ENCODE measurements at regions not wholly inside any gene's neighbourhood (a gene's known extent, or its start where the extent isn't known, plus 50 kb on each side); places are given as distances from the start of the nearest gene placed in this dataset.

DNA sequence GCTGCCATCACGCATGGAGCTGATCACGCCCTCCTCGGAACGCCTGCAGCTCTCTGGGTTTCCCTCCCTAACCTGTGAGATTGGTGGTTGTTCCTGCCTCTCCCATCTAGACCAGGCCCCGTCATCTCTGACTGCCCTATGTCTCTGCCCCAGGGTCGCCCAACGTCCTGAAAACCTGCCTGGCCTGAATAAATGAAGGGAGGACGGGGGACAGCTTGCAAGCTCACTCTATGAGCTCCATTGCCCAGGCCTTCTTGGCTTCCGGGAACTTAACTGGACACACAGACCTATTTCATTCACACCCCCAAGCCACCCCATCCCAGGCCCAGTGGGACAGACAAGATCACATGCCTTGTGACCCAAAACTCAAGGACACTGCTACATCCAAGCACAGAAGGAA is 274.2 kb downstream of the XXYLT1 start:
- Histone ChIP-seq H3K4me1 (ENCODE audit: insufficient read depth, low read length, poor library complexity, severe bottlenecking) (peaks cover 1% of the 10 kb centered on the region), H3K9me2 (replicated peaks; ENCODE audit: low read depth, low read length) (no peaks in the 10 kb centered on the region), H3K79me2 (ENCODE audit: insufficient read depth, low read length) (no peaks in the 10 kb centered on the region), H3K4me3 (ENCODE audit: low read length, poor library complexity, severe bottlenecking) (no peak overlapping the region), H2AFZ (ENCODE audit: low read length) (no peak overlapping the region), H3K9me3 (ENCODE audit: insufficient read depth, low read depth, low read length) (no peaks in the 10 kb centered on the region), H3K4me2 (ENCODE audit: low read depth, low read length, poor library complexity, severe bottlenecking) (no peak overlapping the region), H3K27me3 (ENCODE audit: insufficient read depth, low read length, poor library complexity, severe bottlenecking) (no peaks in the 10 kb centered on the region), H3K9ac (ENCODE audit: low read depth, low read length, poor library complexity, severe bottlenecking) (no peak overlapping the region), H4K20me1 (ENCODE audit: insufficient read depth, low read length, poor library complexity, severe bottlenecking) (no peaks in the 10 kb centered on the region), H3K36me3 (ENCODE audit: insufficient read depth, low read length) (no peaks in the 10 kb centered on the region), H3F3A (ENCODE audit: low read depth) (no peaks in the 10 kb centered on the region)
- no peak for TF ChIP-seq EZH2phosphoT487 (IDR thresholded peaks at IDR 0.05; ENCODE audit: borderline replicate concordance)
- TF ChIP-seq, protein P1, sequence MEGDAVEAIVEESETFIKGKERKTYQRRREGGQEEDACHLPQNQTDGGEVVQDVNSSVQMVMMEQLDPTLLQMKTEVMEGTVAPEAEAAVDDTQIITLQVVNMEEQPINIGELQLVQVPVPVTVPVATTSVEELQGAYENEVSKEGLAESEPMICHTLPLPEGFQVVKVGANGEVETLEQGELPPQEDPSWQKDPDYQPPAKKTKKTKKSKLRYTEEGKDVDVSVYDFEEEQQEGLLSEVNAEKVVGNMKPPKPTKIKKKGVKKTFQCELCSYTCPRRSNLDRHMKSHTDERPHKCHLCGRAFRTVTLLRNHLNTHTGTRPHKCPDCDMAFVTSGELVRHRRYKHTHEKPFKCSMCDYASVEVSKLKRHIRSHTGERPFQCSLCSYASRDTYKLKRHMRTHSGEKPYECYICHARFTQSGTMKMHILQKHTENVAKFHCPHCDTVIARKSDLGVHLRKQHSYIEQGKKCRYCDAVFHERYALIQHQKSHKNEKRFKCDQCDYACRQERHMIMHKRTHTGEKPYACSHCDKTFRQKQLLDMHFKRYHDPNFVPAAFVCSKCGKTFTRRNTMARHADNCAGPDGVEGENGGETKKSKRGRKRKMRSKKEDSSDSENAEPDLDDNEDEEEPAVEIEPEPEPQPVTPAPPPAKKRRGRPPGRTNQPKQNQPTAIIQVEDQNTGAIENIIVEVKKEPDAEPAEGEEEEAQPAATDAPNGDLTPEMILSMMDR (conservative IDR thresholded peaks at IDR 0.05; ENCODE audit: low read length) = no peak

- Histone ChIP-seq H3K27me3 (ENCODE audit: insufficient read depth, low read length, poor library complexity, severe bottlenecking) (no peaks in the 10 kb centered on the region), H3K4me3 (ENCODE audit: low read length, poor library complexity, severe bottlenecking) (no peak overlapping the region), H2AFZ (ENCODE audit: low read length) (no peak overlapping the region), H3F3A (ENCODE audit: low read depth) (no peaks in the 10 kb centered on the region), H3K4me1 (ENCODE audit: insufficient read depth, low read length, poor library complexity, severe bottlenecking) (peaks cover 16% of the 10 kb centered on the region), H3K4me2 (ENCODE audit: low read depth, low read length, poor library complexity, severe bottlenecking) (no peak overlapping the region), H3K9me3 (ENCODE audit: insufficient read depth, low read depth, low read length) (no peaks in the 10 kb centered on the region), H3K36me3 (ENCODE audit: insufficient read depth, low read length) (no peaks in the 10 kb centered on the region), H3K9me2 (replicated peaks; ENCODE audit: low read depth, low read length) (no peaks in the 10 kb centered on the region), H3K9ac (ENCODE audit: low read depth, low read length, poor library complexity, severe bottlenecking) (no peak overlapping the region), H4K20me1 (ENCODE audit: insufficient read depth, low read length, poor library complexity, severe bottlenecking) (no peaks in the 10 kb centered on the region), H3K79me2 (ENCODE audit: insufficient read depth, low read length) (no peaks in the 10 kb centered on the region)
- no peak for TF ChIP-seq EZH2phosphoT487 (IDR thresholded peaks at IDR 0.05; ENCODE audit: borderline replicate concordance)
- TF ChIP-seq, protein P1 (conservative IDR thresholded peaks at IDR 0.05; ENCODE audit: low read length) = no peak
These were observed 272.5 kb downstream of the XXYLT1 start for GRCh38 chr3:194998417-194998816.

GRCh38 chr3:194998948-194999347 is 272.0 kb downstream of the XXYLT1 start:
- Histone ChIP-seq H4K20me1 (ENCODE audit: insufficient read depth, low read length, poor library complexity, severe bottlenecking) (no peaks in the 10 kb centered on the region), H3K4me2 (ENCODE audit: low read depth, low read length, poor library complexity, severe bottlenecking) (no peak overlapping the region), H3K4me1 (ENCODE audit: insufficient read depth, low read length, poor library complexity, severe bottlenecking) (peaks cover 16% of the 10 kb centered on the region), H3K36me3 (ENCODE audit: insufficient read depth, low read length) (no peaks in the 10 kb centered on the region), H3K27me3 (ENCODE audit: insufficient read depth, low read length, poor library complexity, severe bottlenecking) (no peaks in the 10 kb centered on the region), H3K79me2 (ENCODE audit: insufficient read depth, low read length) (no peaks in the 10 kb centered on the region), H3F3A (ENCODE audit: low read depth) (no peaks in the 10 kb centered on the region), H3K9ac (ENCODE audit: low read depth, low read length, poor library complexity, severe bottlenecking) (no peak overlapping the region), H3K9me3 (ENCODE audit: insufficient read depth, low read depth, low read length) (no peaks in the 10 kb centered on the region), H3K9me2 (replicated peaks; ENCODE audit: low read depth, low read length) (no peaks in the 10 kb centered on the region), H2AFZ (ENCODE audit: low read length) (no peak overlapping the region), H3K4me3 (ENCODE audit: low read length, poor library complexity, severe bottlenecking) (no peak overlapping the region)
- TF ChIP-seq, protein P1 (conservative IDR thresholded peaks at IDR 0.05; ENCODE audit: low read length) = no peak
- no peak for TF ChIP-seq EZH2phosphoT487 (IDR thresholded peaks at IDR 0.05; ENCODE audit: borderline replicate concordance)

Data from Loucy (cell line).